ENCODE measurements at regions not wholly inside any gene's neighbourhood (a gene's known extent, or its start where the extent isn't known, plus 50 kb on each side); places are given as distances from the start of the nearest gene placed in this dataset.

DNA sequence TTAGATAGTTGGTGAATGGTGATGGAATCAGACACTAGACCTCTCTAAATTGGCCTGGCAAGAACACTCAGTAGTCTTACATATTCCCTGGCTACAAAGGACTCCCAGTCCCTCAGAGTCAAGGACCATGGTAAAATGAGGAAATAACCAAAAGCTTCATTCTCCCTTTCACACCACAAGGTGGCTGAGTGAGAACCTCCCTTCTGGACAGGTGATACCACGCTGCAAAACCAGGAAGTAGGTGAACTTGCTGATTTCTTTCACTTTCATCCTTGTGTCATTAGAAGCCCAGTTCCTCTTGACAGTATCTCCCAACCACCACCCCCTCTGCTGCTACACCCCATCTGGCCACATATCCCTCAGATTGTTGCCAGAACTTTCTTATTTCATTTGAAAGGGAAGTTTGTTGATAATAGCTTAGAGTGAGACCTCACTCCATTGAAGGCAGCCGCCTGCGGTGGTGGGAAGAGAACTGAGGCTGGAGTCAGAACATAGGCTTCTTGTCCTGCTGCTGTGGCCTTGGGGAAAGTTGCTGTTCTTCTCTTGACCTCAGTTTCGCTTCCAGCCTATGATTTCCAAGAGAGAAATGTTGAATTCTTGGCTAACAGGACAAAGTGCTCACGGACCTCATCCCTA, 290.6 kb upstream of the CCL2 start:
- Histone ChIP-seq H3K27me3 (replicated peaks; ENCODE audit: insufficient read depth, low read depth, low read length, poor library complexity) (no peaks in the 10 kb centered on the region), H3K4me1 (ENCODE audit: insufficient read depth, low read length, poor library complexity, severe bottlenecking) (no peaks in the 10 kb centered on the region), H3K4me3 (ENCODE audit: low read depth, low read length, poor library complexity, severe bottlenecking) (no peak overlapping the region), H3K36me3 (ENCODE audit: insufficient read depth, low read length, poor library complexity, severe bottlenecking) (no peaks in the 10 kb centered on the region), H3K27ac (ENCODE audit: low read depth, low read length, poor library complexity, severe bottlenecking) (no peak overlapping the region), H3K9me3 (ENCODE audit: low read depth, low read length, poor library complexity, severe bottlenecking) (no peaks in the 10 kb centered on the region)
- no peak for DNase-seq (ENCODE audit: low spot score)
- ChIA-PET POLR2A (ENCODE audit: low non-redundant PET) (no interaction called here), CTCF (no interaction called here)
- no TSS peak for BruUV-seq (replicated peaks)
- TF ChIP-seq EZH2 (IDR thresholded peaks at IDR 0.05; ENCODE audit: borderline replicate concordance, low read depth, low read length, poor library complexity, severe bottlenecking) (no peak), CTCF (conservative IDR thresholded peaks at IDR 0.05; ENCODE audit: low read depth, low read length) (no peak)
- intact Hi-C loops (cut with micrococcal nuclease; ENCODE audit: unreplicated experiment): no loop called here

- no peaks in the 10 kb centered on the region for H3K4me1 ChIP-seq (ENCODE audit: insufficient read depth, low read length, poor library complexity, severe bottlenecking)
- DNase-seq (ENCODE audit: low spot score): no peak
- H3K27ac ChIP-seq (ENCODE audit: low read depth, low read length, poor library complexity, severe bottlenecking): no peak overlapping the region
- no TSS peak for BruUV-seq (replicated peaks)
- intact Hi-C loops (cut with micrococcal nuclease; ENCODE audit: unreplicated experiment): no loop called here
- H3K4me3 ChIP-seq (ENCODE audit: low read depth, low read length, poor library complexity, severe bottlenecking): no peak overlapping the region
- no peaks in the 10 kb centered on the region for H3K9me3 ChIP-seq (ENCODE audit: low read depth, low read length, poor library complexity, severe bottlenecking)
- H3K36me3 ChIP-seq (ENCODE audit: insufficient read depth, low read length, poor library complexity, severe bottlenecking): no peaks in the 10 kb centered on the region
- ChIA-PET CTCF (no interaction called here), POLR2A (ENCODE audit: low non-redundant PET) (no interaction called here)
- TF ChIP-seq EZH2 (IDR thresholded peaks at IDR 0.05; ENCODE audit: borderline replicate concordance, low read depth, low read length, poor library complexity, severe bottlenecking) (no peak), CTCF (conservative IDR thresholded peaks at IDR 0.05; ENCODE audit: low read depth, low read length) (no peak)
- no peaks in the 10 kb centered on the region for H3K27me3 ChIP-seq (replicated peaks; ENCODE audit: insufficient read depth, low read depth, low read length, poor library complexity)
These were observed 288.6 kb upstream of the CCL2 start for GRCh38 chr17:33966410-33967059.

GRCh38 chr17:33967608-33968349, 287.3 kb upstream of the CCL2 start:
- CTCF ChIA-PET: no interaction called here
- no peak for DNase-seq (ENCODE audit: low spot score)
- TF ChIP-seq CTCF (conservative IDR thresholded peaks at IDR 0.05; ENCODE audit: low read depth, low read length) (no peak), EZH2 (IDR thresholded peaks at IDR 0.05; ENCODE audit: borderline replicate concordance, low read depth, low read length, poor library complexity, severe bottlenecking) (no peak)
- Histone ChIP-seq H3K27me3 (replicated peaks; ENCODE audit: insufficient read depth, low read depth, low read length, poor library complexity) (peaks cover 3% of the 10 kb centered on the region), H3K4me3 (ENCODE audit: low read depth, low read length, poor library complexity, severe bottlenecking) (no peak overlapping the region), H3K4me1 (ENCODE audit: insufficient read depth, low read length, poor library complexity, severe bottlenecking) (no peaks in the 10 kb centered on the region), H3K36me3 (ENCODE audit: insufficient read depth, low read length, poor library complexity, severe bottlenecking) (no peaks in the 10 kb centered on the region), H3K27ac (ENCODE audit: low read depth, low read length, poor library complexity, severe bottlenecking) (no peak overlapping the region), H3K9me3 (ENCODE audit: low read depth, low read length, poor library complexity, severe bottlenecking) (no peaks in the 10 kb centered on the region)
- POLR2A ChIA-PET (ENCODE audit: low non-redundant PET): no interaction called here
- intact Hi-C loops (cut with micrococcal nuclease; ENCODE audit: unreplicated experiment): no loop called here
- BruUV-seq (replicated peaks): no TSS peak
